Caco-2 (cell line): ENCODE measurements at regions not wholly inside any gene's neighbourhood (a gene's known extent, or its start where the extent isn't known, plus 50 kb on each side); places are given as distances from the start of the nearest gene placed in this dataset.

Source experiments
- BruUV-seq: library from RNA; stranded (reverse); fragments of 400-500 nt; replicated peaks from 2 replicates; lab custom pipeline; 2021; lab: Mats Ljungman, UMichigan
- CTCF ChIA-PET: fragments of 300-600 bp; sonication (Branson Sonifier 250); formaldehyde crosslinking; loops from one replicate; lab custom pipeline; 2022; ENCODE audit warnings: antibody characterized with exemption; lab: Charles Lee
- POLR2A ChIA-PET: fragments of 300-600 bp; sonication (Branson Sonifier 250); formaldehyde crosslinking; loops from one replicate; lab custom pipeline; 2022; ENCODE audit warnings: antibody characterized with exemption; lab: Charles Lee
- DNase-seq, 2 experiments: peaks; one replicate each; pipeline versions ENCODE4 v3.0.0 to v3.0.0-alpha.2; 2020 to 2022
- H3K27me3 ChIP-seq: replicated peaks from 2 replicates; pipeline ENCODE4 v1.6.0; 2011; ENCODE audit warnings: low read length; ENCODE audit not compliant: control insufficient read depth, insufficient read depth
- H3K36me3 ChIP-seq: 2 replicates; pipeline ENCODE4 v1.5.1; 2011; ENCODE audit warnings: low read length; ENCODE audit not compliant: control insufficient read depth, insufficient read depth
- H3K4me1 ChIP-seq: fragments of 250-450 bp; sonication (Bioruptor Pico); 2 replicates; pipeline ENCODE4 v1.5.1; 2020; ENCODE audit warnings: mild to moderate bottlenecking
- H3K4me3 ChIP-seq: 2 replicates; pipeline ENCODE4 v1.5.1; 2011; ENCODE audit warnings: low read depth, mild to moderate bottlenecking, control low read depth, low read length
- H3K9me3 ChIP-seq: fragments of 250-450 bp; sonication (Bioruptor Pico); 2 replicates; pipeline ENCODE4 v1.5.1; 2020; ENCODE audit warnings: mild to moderate bottlenecking, moderate library complexity
- H3K27ac Mint-ChIP-seq: one replicate; pipeline ENCODE4 v1.8.0; 2022; ENCODE audit warnings: mixed read lengths; ENCODE audit not compliant: unreplicated experiment
- H3K27me3 Mint-ChIP-seq: one replicate; pipeline ENCODE4 v1.8.0; 2022; ENCODE audit warnings: mixed read lengths; ENCODE audit not compliant: insufficient read depth, unreplicated experiment
- H3K36me3 Mint-ChIP-seq: one replicate; pipeline ENCODE4 v1.8.0; 2022; ENCODE audit warnings: mild to moderate bottlenecking, mixed read lengths; ENCODE audit not compliant: insufficient read depth, unreplicated experiment
- H3K4me1 Mint-ChIP-seq: one replicate; pipeline ENCODE4 v1.8.0; 2022; ENCODE audit warnings: low read depth, mixed read lengths; ENCODE audit not compliant: unreplicated experiment
- H3K4me3 Mint-ChIP-seq: one replicate; pipeline ENCODE4 v1.8.0; 2022; ENCODE audit warnings: mild to moderate bottlenecking, moderate library complexity, mixed read lengths; ENCODE audit not compliant: unreplicated experiment
- H3K9me3 Mint-ChIP-seq: one replicate; pipeline ENCODE4 v1.8.0; 2022; ENCODE audit warnings: mixed read lengths; ENCODE audit not compliant: unreplicated experiment
- intact Hi-C: fragments of 100-400 bp; cut with micrococcal nuclease; formaldehyde crosslinking; loops from one replicate; pipeline ENCODE4 v1.10.0; 2022; ENCODE audit not compliant: unreplicated experiment
- TF ChIP-seq, protein P1 (sequence below), 2 experiments: fragments of 200-600 bp in 1 of 2; IDR thresholded peaks; 1 replicate in 1 of 2; 2 replicates in 1 of 2; pipeline versions ENCODE4 v1.5.1 to v1.8.0; 2011 to 2022; ENCODE audit warnings: antibody characterized with exemption in 1 of 2, control low read depth in 1 of 2, inconsistent platforms in 1 of 2, low read depth in 1 of 2, low read length in 1 of 2, mild to moderate bottlenecking in 1 of 2, moderate library complexity in 1 of 2; ENCODE audit not compliant: insufficient read depth in 1 of 2, severe bottlenecking in 1 of 2, unreplicated experiment in 1 of 2

GRCh38 chr6:25180630-25181349, 98.4 kb upstream of the CARMIL1 start:
- CTCF ChIA-PET = no interaction called here
- POLR2A ChIA-PET = no interaction called here
- DNase-seq = no peak
- Mint-ChIP-seq H3K36me3 (no peaks in the 10 kb centered on the region), H3K27ac (no peak overlapping the region), H3K4me1 (peaks cover under 1% of the 10 kb centered on the region), H3K9me3 (no peaks in the 10 kb centered on the region), H3K4me3 (no peak overlapping the region), H3K27me3 (no peaks in the 10 kb centered on the region)
- TF ChIP-seq, protein P1, sequence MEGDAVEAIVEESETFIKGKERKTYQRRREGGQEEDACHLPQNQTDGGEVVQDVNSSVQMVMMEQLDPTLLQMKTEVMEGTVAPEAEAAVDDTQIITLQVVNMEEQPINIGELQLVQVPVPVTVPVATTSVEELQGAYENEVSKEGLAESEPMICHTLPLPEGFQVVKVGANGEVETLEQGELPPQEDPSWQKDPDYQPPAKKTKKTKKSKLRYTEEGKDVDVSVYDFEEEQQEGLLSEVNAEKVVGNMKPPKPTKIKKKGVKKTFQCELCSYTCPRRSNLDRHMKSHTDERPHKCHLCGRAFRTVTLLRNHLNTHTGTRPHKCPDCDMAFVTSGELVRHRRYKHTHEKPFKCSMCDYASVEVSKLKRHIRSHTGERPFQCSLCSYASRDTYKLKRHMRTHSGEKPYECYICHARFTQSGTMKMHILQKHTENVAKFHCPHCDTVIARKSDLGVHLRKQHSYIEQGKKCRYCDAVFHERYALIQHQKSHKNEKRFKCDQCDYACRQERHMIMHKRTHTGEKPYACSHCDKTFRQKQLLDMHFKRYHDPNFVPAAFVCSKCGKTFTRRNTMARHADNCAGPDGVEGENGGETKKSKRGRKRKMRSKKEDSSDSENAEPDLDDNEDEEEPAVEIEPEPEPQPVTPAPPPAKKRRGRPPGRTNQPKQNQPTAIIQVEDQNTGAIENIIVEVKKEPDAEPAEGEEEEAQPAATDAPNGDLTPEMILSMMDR (IDR thresholded peaks at IDR 0.05; ENCODE audit: insufficient read depth in 1 of 2, low read depth in 1 of 2, low read length in 1 of 2, severe bottlenecking in 1 of 2, unreplicated experiment in 1 of 2) = no peak
- no peak overlapping the region for H3K4me3 ChIP-seq
- intact Hi-C loops = no loop called here
- H3K36me3 ChIP-seq = no peaks in the 10 kb centered on the region
- H3K9me3 ChIP-seq = no peaks in the 10 kb centered on the region
- peaks cover 5% of the 10 kb centered on the region; the same call in 1 of the 2 replicates for H3K4me1 ChIP-seq
- BruUV-seq = no TSS peak
- no peaks in the 10 kb centered on the region for H3K27me3 ChIP-seq

GRCh38 chr6:25181350-25181724, 97.8 kb upstream of the CARMIL1 start:
- H3K36me3 ChIP-seq = no peaks in the 10 kb centered on the region
- ChIA-PET CTCF (no interaction called here), POLR2A (no interaction called here)
- TF ChIP-seq, protein P1 (IDR thresholded peaks at IDR 0.05; ENCODE audit: insufficient read depth in 1 of 2, low read depth in 1 of 2, low read length in 1 of 2, severe bottlenecking in 1 of 2, unreplicated experiment in 1 of 2) = no peak
- no peaks in the 10 kb centered on the region for H3K4me1 ChIP-seq
- Mint-ChIP-seq H3K27me3 (no peaks in the 10 kb centered on the region), H3K27ac (no peak overlapping the region), H3K36me3 (no peaks in the 10 kb centered on the region), H3K4me1 (no peaks in the 10 kb centered on the region), H3K4me3 (no peak overlapping the region), H3K9me3 (no peaks in the 10 kb centered on the region)
- H3K9me3 ChIP-seq = no peaks in the 10 kb centered on the region
- no TSS peak for BruUV-seq
- DNase-seq = no peak
- intact Hi-C loops = no loop called here
- H3K27me3 ChIP-seq = no peaks in the 10 kb centered on the region
- no peak overlapping the region for H3K4me3 ChIP-seq

GRCh38 chr6:25181923-25182322, 97.3 kb upstream of the CARMIL1 start:
- no peak overlapping the region for H3K4me3 ChIP-seq
- Mint-ChIP-seq H3K4me3 (no peak overlapping the region), H3K4me1 (no peaks in the 10 kb centered on the region), H3K36me3 (no peaks in the 10 kb centered on the region), H3K9me3 (no peaks in the 10 kb centered on the region), H3K27ac (no peak overlapping the region), H3K27me3 (no peaks in the 10 kb centered on the region)
- H3K4me1 ChIP-seq = no peaks in the 10 kb centered on the region
- ChIA-PET POLR2A (no interaction called here), CTCF (no interaction called here)
- no peaks in the 10 kb centered on the region for H3K36me3 ChIP-seq
- TF ChIP-seq, protein P1 (IDR thresholded peaks at IDR 0.05; ENCODE audit: insufficient read depth in 1 of 2, low read depth in 1 of 2, low read length in 1 of 2, severe bottlenecking in 1 of 2, unreplicated experiment in 1 of 2) = no peak
- intact Hi-C loops = no loop called here
- no peaks in the 10 kb centered on the region for H3K9me3 ChIP-seq
- no TSS peak for BruUV-seq
- DNase-seq = no peak
- no peaks in the 10 kb centered on the region for H3K27me3 ChIP-seq
